Upper lobe of left lung (tissue), 6 donors: ENCODE measurements at regions not wholly inside any gene's neighbourhood (a gene's known extent, or its start where the extent isn't known, plus 50 kb on each side); places are given as distances from the start of the nearest gene placed in this dataset.
A peak's percentile ranks its signal among the peaks of the same experiment; 100 is the strongest.

Source experiments
- ATAC-seq, 2 donors: fragments of 200-7000 bp; cut with Tn5 transposase; one replicate each; pipeline ENCODE4 v1.9.1; 2022; ENCODE audit warnings: mild to moderate bottlenecking in 2 of 2, moderate library complexity in 2 of 2; ENCODE audit not compliant: low FRiP score in 2 of 2
- DNase-seq, 2 donors: peaks; one replicate each; pipeline ENCODE4 v3.0.0-alpha.2; 2019 to 2020
- H3K27ac ChIP-seq, 4 donors: fragments of 200-600 bp; sonication (generic); one replicate each; pipeline ENCODE4 v1.5.1; 2016 to 2019
- H3K27me3 ChIP-seq, 4 donors: fragments of 200-600 bp; sonication (generic); one replicate each; pipeline ENCODE4 v1.5.1; 2017 to 2019
- H3K36me3 ChIP-seq, 4 donors: fragments of 200-600 bp; sonication (generic); one replicate each; pipeline ENCODE4 v1.5.1; 2016 to 2019
- H3K4me1 ChIP-seq, 4 donors: fragments of 200-600 bp; sonication (generic); one replicate each; pipeline ENCODE4 v1.5.1; 2018 to 2019
- H3K4me3 ChIP-seq, 4 donors: fragments of 200-600 bp; sonication (generic); one replicate each; pipeline ENCODE4 v1.5.1; 2017 to 2019; ENCODE audit warnings: mild to moderate bottlenecking in 2 of 4, moderate library complexity in 1 of 4
- H3K9me3 ChIP-seq, 4 donors: fragments of 200-600 bp; sonication (generic); one replicate each; pipeline ENCODE4 v1.5.1; 2018 to 2019
- CTCF ChIP-seq, 6 experiments: fragments of 450-650 bp in 4 of 6; fragments of 200-600 bp in 2 of 6; sonication (generic) in 2 of 6; IDR thresholded peaks; one replicate each; pipeline ENCODE4 v1.5.1; 2016 to 2019; ENCODE audit warnings: antibody characterized with exemption in 6 of 6
- EP300 ChIP-seq, 4 donors: sonication (generic); formaldehyde crosslinking; IDR thresholded peaks; one replicate each; pipeline ENCODE4 v1.5.1; 2017; ENCODE audit warnings: antibody characterized with exemption in 4 of 4, control low read depth in 2 of 4
- POLR2A ChIP-seq, 4 donors: fragments of 450-650 bp; IDR thresholded peaks; one replicate each; pipeline ENCODE4 v1.5.1; 2016 to 2017; ENCODE audit warnings: antibody characterized with exemption in 4 of 4, mild to moderate bottlenecking in 2 of 4
- POLR2AphosphoS5 ChIP-seq, 2 donors: sonication (generic); formaldehyde crosslinking; IDR thresholded peaks; one replicate each; pipeline ENCODE4 v1.5.1; 2017; ENCODE audit warnings: antibody characterized with exemption in 2 of 2
- WGBS, 2 donors: methylation state at CpG; one replicate each; pipeline ENCODE4 v1.1.5; 2017 to 2018; 5-methylcytosine and 5-hydroxymethylcytosine counted together
- donor health status: DM: no; HTN: no; CAD: no; lungs with moderate emphysema.
- donor health status: DM: no; HTN: yes; CAD: no; lungs with severe emphysema.

DNA sequence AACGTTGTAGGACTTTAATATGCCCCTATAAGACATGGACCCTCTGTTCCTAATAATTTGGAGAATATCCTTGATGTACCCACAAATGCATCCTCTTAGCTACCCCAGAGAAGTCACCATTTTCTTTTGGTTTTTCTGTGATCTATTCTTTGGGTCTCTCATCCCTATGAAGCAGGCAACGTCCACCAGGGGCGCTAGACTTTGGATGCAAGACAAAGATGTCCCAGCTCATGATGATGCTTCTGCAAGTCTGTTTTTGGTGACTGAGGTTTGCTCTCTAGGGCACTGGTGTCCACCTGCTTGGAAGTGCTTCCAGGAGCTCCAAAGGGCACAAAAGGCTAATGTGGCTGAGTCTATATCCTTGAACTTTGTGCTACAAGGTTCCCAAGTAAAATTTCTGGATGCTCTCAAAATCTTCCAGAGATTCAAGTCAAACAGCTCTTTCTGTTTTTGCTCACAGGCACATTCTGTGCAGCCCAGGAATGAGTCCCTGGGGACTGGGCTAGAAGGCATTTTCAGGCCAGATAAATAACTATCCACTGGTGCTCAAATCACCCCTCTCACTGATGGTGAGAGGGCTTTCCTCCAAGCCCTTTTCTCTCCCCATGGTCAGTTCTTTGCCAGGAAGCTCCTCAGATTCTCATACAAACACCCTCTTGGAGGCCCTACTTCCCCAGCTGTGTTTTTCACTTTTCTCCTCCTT is 166.4 kb downstream of the C7orf25 start:
- ATAC-seq (peak; percentile 22 to 58), DNase-seq (no peak)
- TF ChIP-seq POLR2AphosphoS5 (IDR thresholded peaks at IDR 0.05) (no peak), CTCF (IDR thresholded peaks at IDR 0.05) (peak in 2 of 6 experiments; percentile 22 to 24), POLR2A (IDR thresholded peaks at IDR 0.05) (no peak), EP300 (IDR thresholded peaks at IDR 0.05) (no peak)
- H3K4me1 ChIP-seq, result no peaks in the 10 kb centered on the region
- H3K9me3 ChIP-seq, result no peaks in the 10 kb centered on the region
- 37 to 40% methylated on average over 3 of the region's 3 CpGs for WGBS, 2 donors
- no peaks in the 10 kb centered on the region for H3K27me3 ChIP-seq
- H3K27ac ChIP-seq, result no peak overlapping the region
- H3K4me3 ChIP-seq, result no peak overlapping the region
- H3K36me3 ChIP-seq, result no peaks in the 10 kb centered on the region

DNA sequence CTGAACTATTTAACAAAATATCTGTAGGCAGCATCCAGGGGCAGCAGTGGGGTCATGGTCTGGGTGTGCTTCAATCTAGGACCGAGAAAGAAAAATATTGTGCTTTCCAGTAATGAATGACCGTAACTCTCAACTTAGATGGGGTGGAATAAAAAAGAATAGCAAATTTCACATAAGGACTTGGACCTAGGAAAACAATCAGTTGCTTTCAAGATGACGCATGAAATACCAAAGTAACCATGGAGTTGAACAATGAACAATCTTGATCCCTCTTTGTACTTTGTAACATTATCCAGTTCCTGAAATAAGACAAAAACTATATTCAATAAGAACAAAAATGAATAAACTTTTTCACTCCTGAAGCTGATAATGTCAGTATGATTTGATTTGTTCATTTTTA is 167.1 kb downstream of the C7orf25 start:
- Histone ChIP-seq H3K4me3 (no peak overlapping the region), H3K27ac (no peak overlapping the region), H3K4me1 (no peaks in the 10 kb centered on the region), H3K9me3 (no peaks in the 10 kb centered on the region), H3K36me3 (no peaks in the 10 kb centered on the region), H3K27me3 (no peaks in the 10 kb centered on the region)
- 89 to 94% methylated on average over 3 of the region's 3 CpGs for WGBS, 2 donors
- no peak for ATAC-seq
- no peak for DNase-seq
- no peak for TF ChIP-seq POLR2AphosphoS5 (IDR thresholded peaks at IDR 0.05)
- TF ChIP-seq CTCF (IDR thresholded peaks at IDR 0.05), result no peak
- TF ChIP-seq EP300 (IDR thresholded peaks at IDR 0.05), result no peak
- no peak for TF ChIP-seq POLR2A (IDR thresholded peaks at IDR 0.05)

DNA sequence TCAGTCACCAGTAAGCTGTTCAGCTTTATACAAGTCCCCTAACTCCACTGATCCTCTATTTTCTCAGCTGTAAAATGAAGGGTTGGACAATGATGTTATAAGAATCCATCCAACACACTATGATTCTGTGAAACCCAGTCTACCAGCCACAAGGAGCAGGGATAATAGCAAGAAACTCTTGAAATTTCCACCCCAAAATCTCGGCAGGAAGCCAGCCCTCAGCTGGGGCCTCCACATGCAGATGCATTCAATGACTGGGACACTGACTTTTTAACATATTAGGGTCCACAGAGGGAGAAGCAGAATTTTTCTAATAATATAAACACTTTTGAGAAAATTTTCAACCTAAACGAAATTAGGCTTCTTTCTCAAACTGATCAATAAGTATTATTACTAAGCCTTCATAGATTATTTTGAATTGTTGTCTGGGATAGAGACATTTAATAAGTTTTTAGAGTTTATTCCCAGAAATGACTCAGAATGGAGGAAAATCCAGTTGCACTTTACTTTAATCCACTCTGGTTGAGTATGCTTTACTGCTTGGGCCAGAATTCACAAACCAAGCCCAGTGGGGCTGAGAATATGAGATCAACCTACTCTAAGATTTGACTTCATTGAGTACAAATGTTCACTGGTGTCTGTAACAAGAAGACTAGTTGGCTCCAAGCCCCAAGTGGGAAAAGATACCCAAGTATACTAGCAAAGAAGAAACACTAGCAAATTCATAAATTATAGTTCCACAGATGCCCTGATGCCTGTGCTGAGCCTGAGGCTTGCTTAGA is 168.6 kb downstream of the C7orf25 start:
- Histone ChIP-seq H3K27ac (no peak overlapping the region), H3K4me1 (no peaks in the 10 kb centered on the region), H3K9me3 (no peaks in the 10 kb centered on the region), H3K4me3 (no peak overlapping the region), H3K27me3 (no peaks in the 10 kb centered on the region), H3K36me3 (no peaks in the 10 kb centered on the region)
- WGBS, 2 donors, result 62 to 85% methylated on average over 2 of the region's 2 CpGs
- TF ChIP-seq POLR2A (IDR thresholded peaks at IDR 0.05) (no peak), CTCF (IDR thresholded peaks at IDR 0.05) (no peak), EP300 (IDR thresholded peaks at IDR 0.05) (no peak), POLR2AphosphoS5 (IDR thresholded peaks at IDR 0.05) (no peak)
- DNase-seq, result no peak
- ATAC-seq, result peak in 1 of 2 donors; percentile 66

- 59 to 61% methylated on average over 3 of the region's 3 CpGs for WGBS, 2 donors
- H3K4me3 ChIP-seq, result no peak overlapping the region
- H3K9me3 ChIP-seq, result no peaks in the 10 kb centered on the region
- H3K4me1 ChIP-seq, result no peaks in the 10 kb centered on the region
- no peaks in the 10 kb centered on the region for H3K27me3 ChIP-seq
- H3K27ac ChIP-seq, result no peak overlapping the region
- H3K36me3 ChIP-seq, result no peaks in the 10 kb centered on the region
- DNase-seq, result no peak
- peak in 1 of 2 donors; percentile 61 for ATAC-seq
- no peak for TF ChIP-seq EP300 (IDR thresholded peaks at IDR 0.05)
Measured at GRCh38 chr7:42742318-42742717, 169.6 kb downstream of the C7orf25 start.

DNA sequence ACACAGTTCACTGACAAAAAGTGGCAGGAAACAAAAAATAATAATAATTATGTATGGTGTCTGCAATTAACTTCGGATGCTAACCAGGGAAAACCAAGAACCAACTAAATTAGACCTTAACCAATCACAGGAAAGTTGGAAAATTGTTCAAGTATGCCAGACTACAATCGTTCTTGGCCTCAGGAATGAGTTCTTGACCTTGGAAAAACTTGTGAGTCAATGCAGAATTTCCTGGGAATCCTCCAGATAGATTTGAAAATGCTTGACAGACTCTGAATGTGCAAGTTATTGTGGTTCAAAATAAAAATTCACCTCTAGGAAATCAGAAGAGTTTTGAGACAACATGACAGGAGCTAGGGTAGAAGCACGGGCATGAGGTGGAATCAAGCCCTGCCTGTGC is 171.5 kb downstream of the C7orf25 start:
- no peak overlapping the region for H3K27ac ChIP-seq
- ATAC-seq, result no peak
- TF ChIP-seq EP300 (IDR thresholded peaks at IDR 0.05), result no peak
- no peak for TF ChIP-seq POLR2A (IDR thresholded peaks at IDR 0.05)
- TF ChIP-seq CTCF (IDR thresholded peaks at IDR 0.05), result no peak
- TF ChIP-seq POLR2AphosphoS5 (IDR thresholded peaks at IDR 0.05), result no peak
- H3K4me1 ChIP-seq, result no peaks in the 10 kb centered on the region
- no peak overlapping the region for H3K4me3 ChIP-seq
- DNase-seq, result no peak
- WGBS, 2 donors, result 47 to 66% methylated on average over 3 of the region's 3 CpGs
- H3K9me3 ChIP-seq, result no peaks in the 10 kb centered on the region
- H3K36me3 ChIP-seq, result no peaks in the 10 kb centered on the region
- no peaks in the 10 kb centered on the region for H3K27me3 ChIP-seq
